Activated T-helper 2 cell treated with anti-CD3 and anti-CD28 coated beads, Interferon-gamma antibody, Interleukin-2, Interleukin-4, amounts not matched to agents 10 μg/mL and 5 μg/mL and 100 μg/mL, durations not matched to agents 14 hours and 24 hours and 36 hours (primary cell): ENCODE measurements at regions not wholly inside any gene's neighbourhood (a gene's known extent, or its start where the extent isn't known, plus 50 kb on each side); places are given as distances from the start of the nearest gene placed in this dataset.

Source experiments
- DNase-seq: peaks from one replicate; pipeline ENCODE4 v3.0.0; 2021; ENCODE audit warnings: low spot score
- H3K27ac Mint-ChIP-seq: one replicate; pipeline ENCODE4 v1.8.0; 2021; ENCODE audit warnings: mixed read lengths
- H3K27me3 Mint-ChIP-seq: one replicate; pipeline ENCODE4 v1.8.0; 2021; ENCODE audit warnings: low read depth, mixed read lengths
- H3K36me3 Mint-ChIP-seq: one replicate; pipeline ENCODE4 v1.8.0; 2021; ENCODE audit warnings: low read depth, mixed read lengths
- H3K4me1 Mint-ChIP-seq: one replicate; pipeline ENCODE4 v1.8.0; 2021; ENCODE audit warnings: low read depth, mixed read lengths
- H3K4me3 Mint-ChIP-seq: one replicate; pipeline ENCODE4 v1.8.0; 2021; ENCODE audit warnings: low read depth, mild to moderate bottlenecking, moderate library complexity, mixed read lengths
- H3K9me3 Mint-ChIP-seq: one replicate; pipeline ENCODE4 v1.8.0; 2021; ENCODE audit warnings: mixed read lengths
- intact Hi-C: fragments of 100-400 bp; cut with micrococcal nuclease; formaldehyde crosslinking; loops from one replicate; pipeline ENCODE4 v1.15.1; 2023

- DNase-seq, result no peak
- H3K27ac Mint-ChIP-seq, result no peak overlapping the region
- H3K27me3 Mint-ChIP-seq, result peaks cover 46% of the 10 kb centered on the region
- no peak overlapping the region for H3K4me3 Mint-ChIP-seq
- no peaks in the 10 kb centered on the region for H3K36me3 Mint-ChIP-seq
- H3K9me3 Mint-ChIP-seq, result no peaks in the 10 kb centered on the region
- H3K4me1 Mint-ChIP-seq, result peaks cover 16% of the 10 kb centered on the region
- intact Hi-C loops, result no loop called here
Observed at GRCh38 chr6:16842676-16843075, 81.4 kb upstream of the ATXN1 start.

DNA sequence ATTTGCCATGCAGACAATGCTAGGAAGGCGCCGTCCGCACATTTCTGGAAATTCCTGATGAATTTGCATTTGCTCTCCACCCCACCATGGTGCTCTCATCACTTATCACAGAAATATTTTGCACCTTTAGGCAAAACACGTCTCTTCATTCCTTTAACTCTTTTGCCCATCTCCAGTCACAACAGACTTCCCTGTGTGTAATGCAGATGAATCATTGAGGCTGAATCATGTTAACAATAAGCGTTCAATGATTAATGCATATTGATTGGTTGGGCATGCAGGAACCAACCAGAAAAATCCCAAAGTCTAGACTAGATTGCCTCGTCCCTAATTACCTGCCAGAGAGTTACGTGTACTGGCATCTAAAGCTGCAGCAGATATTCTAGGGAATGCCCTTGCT is 80.0 kb upstream of the ATXN1 start:
- H3K27ac Mint-ChIP-seq, result no peak overlapping the region
- H3K36me3 Mint-ChIP-seq, result no peaks in the 10 kb centered on the region
- peaks cover 38% of the 10 kb centered on the region for H3K27me3 Mint-ChIP-seq
- intact Hi-C loops, result no loop called here
- no peak overlapping the region for H3K4me3 Mint-ChIP-seq
- no peak for DNase-seq
- H3K4me1 Mint-ChIP-seq, result peaks cover 31% of the 10 kb centered on the region
- H3K9me3 Mint-ChIP-seq, result no peaks in the 10 kb centered on the region

DNA sequence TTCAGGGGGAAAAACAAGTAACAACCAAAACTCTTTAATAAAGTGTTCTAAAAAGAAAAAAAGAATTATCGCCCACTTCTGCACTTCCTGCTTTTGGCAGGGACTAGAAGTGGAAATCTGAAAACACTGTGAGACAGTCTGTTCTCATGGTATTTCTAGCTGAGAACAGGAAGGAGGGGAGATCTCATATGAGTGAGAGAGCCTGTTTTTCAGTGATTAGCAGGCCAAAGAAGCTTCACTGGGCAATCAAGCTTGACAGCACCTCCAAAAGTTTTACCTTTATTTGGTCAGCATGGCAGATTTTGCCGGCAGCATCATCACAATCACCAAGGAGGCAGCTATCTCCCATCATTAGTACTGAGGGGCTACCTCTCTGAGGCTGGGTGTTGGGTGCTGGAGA is 79.5 kb upstream of the ATXN1 start:
- Mint-ChIP-seq H3K27ac (no peak overlapping the region), H3K9me3 (no peaks in the 10 kb centered on the region), H3K4me1 (peaks cover 35% of the 10 kb centered on the region), H3K4me3 (no peak overlapping the region), H3K27me3 (peaks cover 40% of the 10 kb centered on the region), H3K36me3 (no peaks in the 10 kb centered on the region)
- DNase-seq, result no peak
- intact Hi-C loops, result no loop called here

DNA sequence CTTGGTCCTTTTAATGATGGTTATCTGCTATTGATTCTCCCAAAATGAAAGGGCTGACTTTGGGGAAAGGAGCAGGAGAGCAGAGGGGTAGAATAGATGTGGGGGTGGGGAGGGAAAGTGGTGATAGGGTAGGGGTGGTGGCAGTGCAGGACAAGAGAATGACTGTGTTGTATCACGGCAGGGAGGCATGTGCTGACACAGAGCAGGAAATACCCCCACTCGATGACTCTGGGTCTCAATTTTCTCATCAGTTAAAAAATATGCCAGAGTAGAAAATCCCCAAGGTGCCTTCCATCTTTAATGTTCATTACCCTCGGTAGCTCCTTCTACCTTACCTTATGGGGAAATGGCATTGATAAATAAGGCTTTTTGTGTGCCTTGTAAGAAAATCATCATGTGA is 79.0 kb upstream of the ATXN1 start:
- Mint-ChIP-seq H3K4me3 (no peak overlapping the region), H3K4me1 (peaks cover 35% of the 10 kb centered on the region), H3K9me3 (no peaks in the 10 kb centered on the region), H3K36me3 (no peaks in the 10 kb centered on the region), H3K27ac (no peak overlapping the region), H3K27me3 (peaks cover 38% of the 10 kb centered on the region)
- intact Hi-C loops, result no loop called here
- no peak for DNase-seq

DNA sequence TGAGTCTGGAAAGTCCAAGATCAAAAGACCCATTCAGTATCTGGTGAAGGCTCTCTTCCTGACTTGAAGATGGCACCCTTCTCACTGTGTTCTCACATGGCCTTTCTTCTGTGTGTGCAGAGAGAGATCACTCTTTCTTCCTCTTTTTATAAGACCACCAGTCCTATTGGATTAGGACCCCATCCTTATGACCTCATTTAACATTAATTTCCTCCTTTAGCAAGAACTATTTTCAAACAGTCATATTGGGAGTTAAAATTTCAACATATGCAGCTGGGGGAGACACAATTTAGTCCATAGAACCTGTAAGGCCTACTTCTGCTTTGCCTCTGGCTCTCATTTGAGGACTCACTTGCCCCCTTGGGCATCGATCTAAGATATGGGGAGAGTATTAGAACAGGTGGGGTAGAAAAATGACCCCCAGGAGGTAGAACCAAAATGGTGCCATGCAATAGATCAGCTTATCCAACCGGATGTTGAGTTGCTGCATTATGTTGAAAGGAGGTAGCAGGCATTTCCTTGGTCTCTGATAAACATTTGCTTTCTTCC is 78.4 kb upstream of the ATXN1 start:
- intact Hi-C loops, result no loop called here
- H3K4me3 Mint-ChIP-seq, result no peak overlapping the region

DNA sequence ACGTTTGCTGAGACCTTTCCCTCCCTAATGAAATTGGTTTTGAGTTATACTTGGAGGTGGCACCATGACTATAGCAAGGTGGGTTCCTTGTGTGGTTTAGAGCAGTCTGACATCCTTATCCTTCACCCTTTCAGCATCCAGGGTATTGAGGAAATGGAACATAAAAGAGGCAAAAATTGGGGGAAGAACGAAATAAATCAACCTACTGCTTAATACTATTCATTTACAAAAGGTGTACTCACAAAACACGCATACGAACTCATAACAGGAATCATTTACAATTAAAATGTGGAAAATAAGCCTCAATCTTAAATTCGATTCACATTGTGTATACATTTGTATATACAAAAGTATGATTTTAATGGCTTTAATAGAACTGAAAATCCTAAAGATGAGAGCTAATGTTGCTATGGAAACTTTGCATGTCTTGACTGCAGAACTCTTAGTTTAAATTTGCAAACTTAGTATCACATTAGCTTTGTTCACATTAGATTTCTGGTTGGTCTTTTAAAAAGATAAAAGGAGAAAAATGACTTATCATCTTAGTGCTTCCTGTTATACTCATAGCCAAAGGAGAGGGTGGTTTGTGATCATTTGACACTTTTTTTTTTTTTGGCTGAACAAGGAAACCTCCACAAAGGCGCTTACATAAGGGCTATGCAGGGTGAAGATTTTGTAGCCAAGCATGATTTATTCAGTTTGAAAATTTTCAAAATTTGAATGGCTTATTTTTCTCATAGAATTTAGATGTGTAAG is 76.1 kb upstream of the ATXN1 start:
- H3K9me3 Mint-ChIP-seq, result no peaks in the 10 kb centered on the region
- H3K27me3 Mint-ChIP-seq, result peaks cover 32% of the 10 kb centered on the region
- peaks cover 35% of the 10 kb centered on the region for H3K4me1 Mint-ChIP-seq
- H3K36me3 Mint-ChIP-seq, result no peaks in the 10 kb centered on the region
- no peak overlapping the region for H3K27ac Mint-ChIP-seq
- no peak for DNase-seq
- intact Hi-C loops, result no loop called here
- H3K4me3 Mint-ChIP-seq, result peak overlapping the region; percentile 62

More for the DNA sequence above, 78.4 kb upstream of the ATXN1 start:
- DNase-seq, result no peak
- Mint-ChIP-seq H3K27ac (no peak overlapping the region), H3K36me3 (no peaks in the 10 kb centered on the region), H3K27me3 (peaks cover 38% of the 10 kb centered on the region), H3K4me1 (peaks cover 35% of the 10 kb centered on the region), H3K9me3 (no peaks in the 10 kb centered on the region)

GRCh38 chr6:16836144-16836981 is 75.1 kb upstream of the ATXN1 start:
- H3K27ac Mint-ChIP-seq, result peak overlapping the region; percentile 77
- no peaks in the 10 kb centered on the region for H3K36me3 Mint-ChIP-seq
- H3K27me3 Mint-ChIP-seq, result peaks cover 33% of the 10 kb centered on the region
- peaks cover 37% of the 10 kb centered on the region for H3K4me1 Mint-ChIP-seq
- H3K4me3 Mint-ChIP-seq, result peak overlapping the region; percentile 62
- H3K9me3 Mint-ChIP-seq, result no peaks in the 10 kb centered on the region
- intact Hi-C loops, result no loop called here
- DNase-seq, result no peak

DNA sequence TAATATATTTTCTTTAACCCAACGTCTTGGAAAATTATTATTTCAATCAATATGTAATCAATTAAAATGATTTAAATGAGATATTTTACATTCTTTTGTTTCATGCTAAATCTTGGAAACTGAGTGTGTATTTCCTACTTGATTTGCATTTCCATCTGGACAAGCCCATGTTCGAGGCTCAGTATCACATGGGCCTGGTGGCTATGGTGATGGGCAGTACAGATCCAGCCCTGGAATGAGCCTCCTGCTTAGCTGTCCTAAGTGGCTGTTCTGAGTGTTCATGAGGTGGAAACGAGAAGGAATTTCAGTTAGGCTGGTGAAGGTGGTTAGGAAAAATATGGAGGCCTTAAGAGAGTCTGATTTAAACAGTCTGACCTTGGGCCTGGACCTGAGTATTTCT is 73.0 kb upstream of the ATXN1 start:
- Mint-ChIP-seq H3K4me3 (no peak overlapping the region), H3K36me3 (no peaks in the 10 kb centered on the region), H3K27me3 (peaks cover 19% of the 10 kb centered on the region), H3K9me3 (no peaks in the 10 kb centered on the region), H3K4me1 (peaks cover 26% of the 10 kb centered on the region), H3K27ac (no peak overlapping the region)
- intact Hi-C loops, result no loop called here
- no peak for DNase-seq

- Mint-ChIP-seq H3K4me1 (peaks cover 26% of the 10 kb centered on the region), H3K27ac (no peak overlapping the region), H3K9me3 (no peaks in the 10 kb centered on the region), H3K4me3 (no peak overlapping the region), H3K36me3 (no peaks in the 10 kb centered on the region), H3K27me3 (peaks cover 21% of the 10 kb centered on the region)
- intact Hi-C loops, result no loop called here
- no peak for DNase-seq
Observed at GRCh38 chr6:16832721-16833120, 71.5 kb upstream of the ATXN1 start.

GRCh38 chr6:16832043-16832567 is 70.8 kb upstream of the ATXN1 start:
- Mint-ChIP-seq H3K9me3 (no peaks in the 10 kb centered on the region), H3K4me1 (peaks cover 26% of the 10 kb centered on the region), H3K27me3 (peaks cover 26% of the 10 kb centered on the region), H3K27ac (no peak overlapping the region), H3K4me3 (no peak overlapping the region), H3K36me3 (no peaks in the 10 kb centered on the region)
- no peak for DNase-seq
- intact Hi-C loops, result no loop called here

DNA sequence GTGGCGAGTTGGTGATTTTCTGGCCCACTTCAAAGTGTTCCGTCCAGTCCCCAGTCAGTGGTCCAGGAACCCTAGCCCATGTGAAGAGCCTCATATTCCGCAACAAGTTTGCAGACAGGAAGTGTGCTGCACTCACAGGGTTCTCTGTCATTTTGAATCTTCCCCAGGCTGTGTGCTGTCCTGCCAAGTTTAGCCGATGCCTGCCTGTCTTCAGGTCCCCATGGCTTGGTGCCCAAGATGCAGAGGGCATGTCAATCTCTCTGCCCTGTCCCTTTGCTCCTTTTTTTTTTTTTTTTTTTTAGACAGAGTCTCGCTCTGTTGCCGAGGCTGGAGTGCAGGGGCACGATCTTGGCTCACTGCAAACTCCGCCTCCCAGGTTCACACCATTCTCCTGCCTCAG is 69.9 kb upstream of the ATXN1 start:
- Mint-ChIP-seq H3K27ac (no peak overlapping the region), H3K9me3 (no peaks in the 10 kb centered on the region), H3K27me3 (peaks cover 30% of the 10 kb centered on the region), H3K4me1 (peaks cover 18% of the 10 kb centered on the region), H3K4me3 (no peak overlapping the region), H3K36me3 (no peaks in the 10 kb centered on the region)
- intact Hi-C loops, result no loop called here
- no peak for DNase-seq

DNA sequence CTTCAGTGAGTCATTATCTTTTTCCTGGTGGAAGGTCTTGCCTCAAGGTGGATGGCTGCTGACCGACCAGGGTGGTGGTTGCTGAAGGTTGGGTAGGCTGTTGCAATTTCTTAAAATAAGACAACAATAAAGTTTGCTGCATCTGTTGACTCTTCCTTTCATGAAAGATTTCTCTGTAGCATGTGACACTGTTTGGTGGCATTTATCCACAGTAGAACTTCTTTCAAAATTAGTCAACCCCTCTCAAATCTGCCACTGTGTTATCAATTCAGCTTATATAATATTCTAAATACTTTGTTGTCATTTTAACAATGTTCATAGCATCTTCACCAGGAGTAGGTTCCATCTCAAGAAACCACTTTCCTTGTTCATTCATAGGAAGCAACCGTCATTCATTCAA is 66.8 kb upstream of the ATXN1 start:
- Mint-ChIP-seq H3K9me3 (no peaks in the 10 kb centered on the region), H3K36me3 (no peaks in the 10 kb centered on the region), H3K4me3 (no peak overlapping the region), H3K27me3 (peaks cover 39% of the 10 kb centered on the region), H3K27ac (no peak overlapping the region), H3K4me1 (peaks cover 17% of the 10 kb centered on the region)
- intact Hi-C loops, result no loop called here
- DNase-seq, result no peak

DNA sequence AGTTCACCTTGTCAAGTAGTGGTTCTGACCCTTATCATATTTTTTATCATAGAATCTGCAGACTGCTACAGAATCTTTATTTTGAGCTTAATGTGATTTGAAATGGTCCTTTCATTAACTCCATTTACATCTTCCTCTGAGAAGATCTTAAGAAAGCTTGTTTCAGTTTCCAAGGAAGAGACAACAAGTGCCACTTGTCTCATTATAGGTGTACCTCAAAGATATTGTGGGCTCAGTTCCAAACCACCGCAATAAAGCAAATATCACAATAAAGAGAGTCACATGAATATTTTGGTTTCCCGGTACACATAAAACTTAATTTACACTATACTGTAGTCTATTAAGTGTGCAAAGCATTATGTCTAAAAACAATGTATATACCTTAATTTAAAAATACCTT is 66.4 kb upstream of the ATXN1 start:
- Mint-ChIP-seq H3K4me3 (no peak overlapping the region), H3K36me3 (no peaks in the 10 kb centered on the region), H3K27me3 (peaks cover 40% of the 10 kb centered on the region), H3K9me3 (no peaks in the 10 kb centered on the region), H3K27ac (no peak overlapping the region), H3K4me1 (peaks cover 17% of the 10 kb centered on the region)
- intact Hi-C loops, result no loop called here
- no peak for DNase-seq
